ENCODE measurements at regions not wholly inside any gene's neighbourhood (a gene's known extent, or its start where the extent isn't known, plus 50 kb on each side); places are given as distances from the start of the nearest gene placed in this dataset.

GRCh38 chr16:8323153-8323552, 267.2 kb downstream of the TMEM114 start:
- TF ChIP-seq MYNN (tag by site-specific recombination; IDR thresholded peaks at IDR 0.05; ENCODE audit: borderline replicate concordance), result no peak
- TF ChIP-seq ZNF211 (tag by site-specific recombination; IDR thresholded peaks at IDR 0.05; ENCODE audit: low read depth), result no peak
- no peak for TF ChIP-seq ZNF792 (tag by site-specific recombination; IDR thresholded peaks at IDR 0.05)
- TF ChIP-seq CTCF (tag by site-specific recombination; IDR thresholded peaks at IDR 0.05), result no peak
- TF ChIP-seq, protein P1, sequence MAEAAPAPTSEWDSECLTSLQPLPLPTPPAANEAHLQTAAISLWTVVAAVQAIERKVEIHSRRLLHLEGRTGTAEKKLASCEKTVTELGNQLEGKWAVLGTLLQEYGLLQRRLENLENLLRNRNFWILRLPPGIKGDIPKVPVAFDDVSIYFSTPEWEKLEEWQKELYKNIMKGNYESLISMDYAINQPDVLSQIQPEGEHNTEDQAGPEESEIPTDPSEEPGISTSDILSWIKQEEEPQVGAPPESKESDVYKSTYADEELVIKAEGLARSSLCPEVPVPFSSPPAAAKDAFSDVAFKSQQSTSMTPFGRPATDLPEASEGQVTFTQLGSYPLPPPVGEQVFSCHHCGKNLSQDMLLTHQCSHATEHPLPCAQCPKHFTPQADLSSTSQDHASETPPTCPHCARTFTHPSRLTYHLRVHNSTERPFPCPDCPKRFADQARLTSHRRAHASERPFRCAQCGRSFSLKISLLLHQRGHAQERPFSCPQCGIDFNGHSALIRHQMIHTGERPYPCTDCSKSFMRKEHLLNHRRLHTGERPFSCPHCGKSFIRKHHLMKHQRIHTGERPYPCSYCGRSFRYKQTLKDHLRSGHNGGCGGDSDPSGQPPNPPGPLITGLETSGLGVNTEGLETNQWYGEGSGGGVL (tag by site-specific recombination; IDR thresholded peaks at IDR 0.05), result no peak
- no peak for TF ChIP-seq TRIM28 (IDR thresholded peaks at IDR 0.05; ENCODE audit: borderline replicate concordance, low read length)
- TF ChIP-seq ZNF416 (tag by site-specific recombination; IDR thresholded peaks at IDR 0.05), result no peak
- TF ChIP-seq ZNF623 (tag by site-specific recombination; IDR thresholded peaks at IDR 0.05), result no peak
- TF ChIP-seq ZFP41 (tag by site-specific recombination; IDR thresholded peaks at IDR 0.05; ENCODE audit: borderline replicate concordance), result no peak
- no peak for TF ChIP-seq BCL11B (tag by site-specific recombination; IDR thresholded peaks at IDR 0.05; ENCODE audit: low read depth)
